ENCODE measurements at regions not wholly inside any gene's neighbourhood (a gene's known extent, or its start where the extent isn't known, plus 50 kb on each side); places are given as distances from the start of the nearest gene placed in this dataset.

DNA sequence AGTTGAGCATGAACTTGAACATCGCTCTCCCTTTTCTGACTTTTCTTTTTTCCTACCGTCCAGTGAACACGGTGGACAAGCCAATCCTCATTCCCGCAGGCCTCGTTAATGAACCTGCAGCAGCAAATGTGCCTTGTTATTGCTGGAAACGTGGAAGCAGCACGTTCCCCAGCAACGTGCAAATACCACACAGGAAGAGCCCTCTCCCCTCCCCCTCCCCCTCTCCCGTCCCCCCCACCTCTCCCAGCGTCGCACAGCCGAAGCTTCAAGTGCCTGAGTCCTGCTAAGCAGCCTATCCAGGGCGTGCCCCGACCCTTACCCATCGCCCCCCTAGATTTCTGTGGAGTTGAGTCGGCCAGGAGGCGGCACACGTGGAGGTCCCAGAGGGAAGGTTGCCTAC, 219.9 kb downstream of the BCOR start:
- TF ChIP-seq, protein P1, sequence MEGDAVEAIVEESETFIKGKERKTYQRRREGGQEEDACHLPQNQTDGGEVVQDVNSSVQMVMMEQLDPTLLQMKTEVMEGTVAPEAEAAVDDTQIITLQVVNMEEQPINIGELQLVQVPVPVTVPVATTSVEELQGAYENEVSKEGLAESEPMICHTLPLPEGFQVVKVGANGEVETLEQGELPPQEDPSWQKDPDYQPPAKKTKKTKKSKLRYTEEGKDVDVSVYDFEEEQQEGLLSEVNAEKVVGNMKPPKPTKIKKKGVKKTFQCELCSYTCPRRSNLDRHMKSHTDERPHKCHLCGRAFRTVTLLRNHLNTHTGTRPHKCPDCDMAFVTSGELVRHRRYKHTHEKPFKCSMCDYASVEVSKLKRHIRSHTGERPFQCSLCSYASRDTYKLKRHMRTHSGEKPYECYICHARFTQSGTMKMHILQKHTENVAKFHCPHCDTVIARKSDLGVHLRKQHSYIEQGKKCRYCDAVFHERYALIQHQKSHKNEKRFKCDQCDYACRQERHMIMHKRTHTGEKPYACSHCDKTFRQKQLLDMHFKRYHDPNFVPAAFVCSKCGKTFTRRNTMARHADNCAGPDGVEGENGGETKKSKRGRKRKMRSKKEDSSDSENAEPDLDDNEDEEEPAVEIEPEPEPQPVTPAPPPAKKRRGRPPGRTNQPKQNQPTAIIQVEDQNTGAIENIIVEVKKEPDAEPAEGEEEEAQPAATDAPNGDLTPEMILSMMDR (IDR thresholded peaks at IDR 0.05) = no peak
- Mint-ChIP-seq H3K9me3 (no peaks in the 10 kb centered on the region), H3K4me1 (ENCODE audit: low read depth) (peaks cover 11% of the 10 kb centered on the region), H3K27ac (no peak overlapping the region), H3K27me3 (ENCODE audit: insufficient read depth) (peaks cover 6% of the 10 kb centered on the region), H3K4me3 (no peak overlapping the region), H3K36me3 (ENCODE audit: low read depth) (no peaks in the 10 kb centered on the region)
- no peak for DNase-seq

GRCh38 chrX:39883666-39884065, 214.1 kb downstream of the BCOR start:
- TF ChIP-seq, protein P1 (IDR thresholded peaks at IDR 0.05) = no peak
- H3K27ac Mint-ChIP-seq = no peak overlapping the region
- no peaks in the 10 kb centered on the region for H3K4me1 Mint-ChIP-seq (ENCODE audit: low read depth)
- H3K4me3 Mint-ChIP-seq = no peak overlapping the region
- no peaks in the 10 kb centered on the region for H3K36me3 Mint-ChIP-seq (ENCODE audit: low read depth)
- H3K27me3 Mint-ChIP-seq (ENCODE audit: insufficient read depth) = peaks cover 7% of the 10 kb centered on the region
- H3K9me3 Mint-ChIP-seq = no peaks in the 10 kb centered on the region
- DNase-seq = no peak

GRCh38 chrX:39886282-39886681, 211.5 kb downstream of the BCOR start:
- Mint-ChIP-seq H3K9me3 (no peaks in the 10 kb centered on the region), H3K36me3 (ENCODE audit: low read depth) (no peaks in the 10 kb centered on the region), H3K4me3 (no peak overlapping the region), H3K4me1 (ENCODE audit: low read depth) (no peaks in the 10 kb centered on the region), H3K27me3 (ENCODE audit: insufficient read depth) (peaks cover 5% of the 10 kb centered on the region), H3K27ac (no peak overlapping the region)
- no peak for DNase-seq
- TF ChIP-seq, protein P1 (IDR thresholded peaks at IDR 0.05) = no peak

- Mint-ChIP-seq H3K9me3 (no peaks in the 10 kb centered on the region), H3K4me1 (ENCODE audit: low read depth) (no peaks in the 10 kb centered on the region), H3K36me3 (ENCODE audit: low read depth) (no peaks in the 10 kb centered on the region), H3K4me3 (no peak overlapping the region), H3K27ac (no peak overlapping the region), H3K27me3 (ENCODE audit: insufficient read depth) (peaks cover 2% of the 10 kb centered on the region)
- TF ChIP-seq, protein P1 (IDR thresholded peaks at IDR 0.05) = no peak
- DNase-seq = no peak
Measured at GRCh38 chrX:39888730-39889129, 209.0 kb downstream of the BCOR start.

- no peak for DNase-seq
- H3K27me3 Mint-ChIP-seq (ENCODE audit: insufficient read depth) = peaks cover 2% of the 10 kb centered on the region
- TF ChIP-seq, protein P1 (IDR thresholded peaks at IDR 0.05) = no peak
- H3K9me3 Mint-ChIP-seq = no peaks in the 10 kb centered on the region
- H3K4me3 Mint-ChIP-seq = no peak overlapping the region
- no peaks in the 10 kb centered on the region for H3K36me3 Mint-ChIP-seq (ENCODE audit: low read depth)
- no peak overlapping the region for H3K27ac Mint-ChIP-seq
- H3K4me1 Mint-ChIP-seq (ENCODE audit: low read depth) = peaks cover 2% of the 10 kb centered on the region; the same call in 1 of the 2 replicates
Measured at GRCh38 chrX:39889704-39890103, 208.1 kb downstream of the BCOR start.

DNA sequence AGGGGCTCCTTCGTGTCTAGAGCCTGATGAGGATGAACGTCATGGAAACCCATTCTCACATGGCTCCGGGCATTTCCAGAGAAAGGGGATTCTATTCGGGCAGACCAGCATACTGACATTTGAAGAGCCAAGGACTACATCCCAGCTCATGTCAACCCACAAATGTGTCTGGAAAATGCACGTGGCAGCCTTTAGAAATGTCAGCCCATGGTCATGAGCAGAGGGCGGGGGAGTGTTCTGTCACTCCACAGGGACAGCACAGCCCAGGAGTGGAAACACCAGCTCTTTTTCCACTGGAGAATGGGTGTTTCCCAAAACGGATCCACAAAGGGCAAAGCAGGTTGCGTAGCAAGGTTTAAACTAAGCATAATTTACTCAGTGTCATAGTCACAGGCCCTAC, 207.0 kb downstream of the BCOR start:
- TF ChIP-seq, protein P1 (IDR thresholded peaks at IDR 0.05) = no peak
- H3K9me3 Mint-ChIP-seq = no peaks in the 10 kb centered on the region
- H3K4me3 Mint-ChIP-seq = no peak overlapping the region
- no peak overlapping the region for H3K27ac Mint-ChIP-seq
- H3K4me1 Mint-ChIP-seq (ENCODE audit: low read depth) = peaks cover 13% of the 10 kb centered on the region
- no peaks in the 10 kb centered on the region for H3K36me3 Mint-ChIP-seq (ENCODE audit: low read depth)
- DNase-seq = no peak
- peaks cover 2% of the 10 kb centered on the region for H3K27me3 Mint-ChIP-seq (ENCODE audit: insufficient read depth)

Data from HFFc6 (cell line).